ENCODE measurements at regions not wholly inside any gene's neighbourhood (a gene's known extent, or its start where the extent isn't known, plus 50 kb on each side); places are given as distances from the start of the nearest gene placed in this dataset.

- no peak for ATAC-seq (ENCODE audit: low read depth)
- intact Hi-C loops (cut with micrococcal nuclease) (no loop called here), dilution Hi-C loops (cut with HindIII; ENCODE audit: low sequenced_read_pairs, unreplicated experiment) (no loop called here), in situ Hi-C loops (cut with MboI; ENCODE audit: low sequenced_read_pairs) (no loop called here)
- no TSS peak for BruUV-seq (replicated peaks)
- Histone ChIP-seq H3K18ac (ENCODE audit: low read depth, low read length) (no peak overlapping the region), H2AK9ac (replicated peaks; ENCODE audit: low read depth, low read length, poor library complexity) (no peak overlapping the region), H3K23ac (ENCODE audit: low read depth, low read length) (no peak overlapping the region), H3K9ac (ENCODE audit: low read depth, low read length) (no peak overlapping the region), H4K8ac (ENCODE audit: low read depth in 2 of 2, low read length in 2 of 2) (no peak overlapping the region), H3K4me2 (ENCODE audit: low read depth, low read length) (no peak overlapping the region), H3K36me3 (ENCODE audit: control insufficient read depth, insufficient read depth, low read length) (no peaks in the 10 kb centered on the region), H3K4me3 (ENCODE audit: insufficient read depth, low read depth, low read length) (no peak overlapping the region), H3K27ac (ENCODE audit: insufficient read depth, low read length) (no peak overlapping the region), H4K5ac (ENCODE audit: low read depth, low read length) (no peak overlapping the region), H3K4ac (ENCODE audit: low read depth, low read length) (no peak overlapping the region), H2AFZ (replicated peaks; ENCODE audit: low read length, poor library complexity) (no peak overlapping the region), H3K56ac (ENCODE audit: extremely low read depth, insufficient read depth, low read length) (no peak overlapping the region), H3K79me1 (ENCODE audit: low read depth in 1 of 2, low read length in 2 of 2) (no peaks in the 10 kb centered on the region), H3K4me1 (ENCODE audit: control insufficient read depth, insufficient read depth, low read length) (no peaks in the 10 kb centered on the region), H3K27me3 (ENCODE audit: control insufficient read depth, insufficient read depth, low read length) (no peaks in the 10 kb centered on the region), H4K20me1 (ENCODE audit: insufficient read depth, low read length) (no peaks in the 10 kb centered on the region), H2AK5ac (ENCODE audit: low read depth, low read length) (no peak overlapping the region), H2BK5ac (ENCODE audit: low read depth, low read length, poor library complexity, severe bottlenecking) (no peak overlapping the region), H3K9me3 (ENCODE audit: control insufficient read depth, insufficient read depth, low read length) (no peaks in the 10 kb centered on the region), H2BK15ac (ENCODE audit: low read depth, low read length) (no peak overlapping the region), H2BK20ac (ENCODE audit: low read depth, low read length) (no peak overlapping the region), H3K9me1 (ENCODE audit: insufficient read depth, low read length) (no peaks in the 10 kb centered on the region), H3K14ac (replicated peaks; ENCODE audit: low read depth, low read length) (no peak overlapping the region), H2BK120ac (ENCODE audit: low read depth, low read length) (no peak overlapping the region), H4K91ac (ENCODE audit: insufficient read depth, low read depth, low read length) (no peak overlapping the region)
- ChIA-PET CTCF (no interaction called here), POLR2A (ENCODE audit: unreplicated experiment) (no interaction called here)
- TF ChIP-seq CTCF (conservative IDR thresholded peaks at IDR 0.05; ENCODE audit: low read depth, low read length) = no peak
- TF ChIP-seq MAFK (IDR thresholded peaks at IDR 0.05; ENCODE audit: low read depth, low read length) = no peak
- TF ChIP-seq, protein P1, sequence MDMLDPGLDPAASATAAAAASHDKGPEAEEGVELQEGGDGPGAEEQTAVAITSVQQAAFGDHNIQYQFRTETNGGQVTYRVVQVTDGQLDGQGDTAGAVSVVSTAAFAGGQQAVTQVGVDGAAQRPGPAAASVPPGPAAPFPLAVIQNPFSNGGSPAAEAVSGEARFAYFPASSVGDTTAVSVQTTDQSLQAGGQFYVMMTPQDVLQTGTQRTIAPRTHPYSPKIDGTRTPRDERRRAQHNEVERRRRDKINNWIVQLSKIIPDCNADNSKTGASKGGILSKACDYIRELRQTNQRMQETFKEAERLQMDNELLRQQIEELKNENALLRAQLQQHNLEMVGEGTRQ (IDR thresholded peaks at IDR 0.05; ENCODE audit: low read depth, low read length) = no peak
- no peak for TF ChIP-seq BHLHE40 (IDR thresholded peaks at IDR 0.05; ENCODE audit: low read depth, low read length)
- no peak for TF ChIP-seq MXI1 (IDR thresholded peaks at IDR 0.05; ENCODE audit: borderline replicate concordance, low read depth, low read length)
- no peak for TF ChIP-seq CHD1 (IDR thresholded peaks at IDR 0.05; ENCODE audit: low read depth, low read length)
- no peak for TF ChIP-seq MAZ (IDR thresholded peaks at IDR 0.05; ENCODE audit: borderline replicate concordance, low read depth, low read length)
- no peak for TF ChIP-seq RFX5 (IDR thresholded peaks at IDR 0.05; ENCODE audit: low read depth, low read length)
- TF ChIP-seq SMC3 (IDR thresholded peaks at IDR 0.05; ENCODE audit: low read depth, low read length) = no peak
- TF ChIP-seq RAD21 (IDR thresholded peaks at IDR 0.05; ENCODE audit: low read length) = no peak
- TF ChIP-seq, protein P2, sequence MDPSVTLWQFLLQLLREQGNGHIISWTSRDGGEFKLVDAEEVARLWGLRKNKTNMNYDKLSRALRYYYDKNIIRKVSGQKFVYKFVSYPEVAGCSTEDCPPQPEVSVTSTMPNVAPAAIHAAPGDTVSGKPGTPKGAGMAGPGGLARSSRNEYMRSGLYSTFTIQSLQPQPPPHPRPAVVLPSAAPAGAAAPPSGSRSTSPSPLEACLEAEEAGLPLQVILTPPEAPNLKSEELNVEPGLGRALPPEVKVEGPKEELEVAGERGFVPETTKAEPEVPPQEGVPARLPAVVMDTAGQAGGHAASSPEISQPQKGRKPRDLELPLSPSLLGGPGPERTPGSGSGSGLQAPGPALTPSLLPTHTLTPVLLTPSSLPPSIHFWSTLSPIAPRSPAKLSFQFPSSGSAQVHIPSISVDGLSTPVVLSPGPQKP (IDR thresholded peaks at IDR 0.05; ENCODE audit: borderline replicate concordance, low read depth, low read length) = no peak
- TF ChIP-seq RCOR1 (IDR thresholded peaks at IDR 0.05; ENCODE audit: insufficient replicate concordance, low read length) = no peak
- TF ChIP-seq CEBPB (IDR thresholded peaks at IDR 0.05; ENCODE audit: low read depth, low read length) = no peak
- TF ChIP-seq NFE2L2 (IDR thresholded peaks at IDR 0.05; ENCODE audit: low read depth, low read length) = no peak
- no peak for TF ChIP-seq POLR2A (IDR thresholded peaks at IDR 0.05; ENCODE audit: low read depth, low read length)
- no peak for TF ChIP-seq FOS (IDR thresholded peaks at IDR 0.05; ENCODE audit: low read depth, low read length)
- no peak for DNase-seq
Observed at GRCh38 chr18:61064911-61065310, 268.3 kb upstream of the CDH20 start.

Data from IMR-90 (cell line).